ENCODE measurements at regions not wholly inside any gene's neighbourhood (a gene's known extent, or its start where the extent isn't known, plus 50 kb on each side); places are given as distances from the start of the nearest gene placed in this dataset.

GRCh38 chr10:123479640-123480039, 186.5 kb upstream of the GPR26 start:
- no peak for DNase-seq (ENCODE audit: low read depth in 4 of 4, low spot score in 2 of 4)

GRCh38 chr10:123480344-123480743, 185.8 kb upstream of the GPR26 start:
- no peak for DNase-seq (ENCODE audit: low read depth in 4 of 4, low spot score in 2 of 4)

- DNase-seq (ENCODE audit: low read depth in 4 of 4, low spot score in 2 of 4), result no peak
Measured at GRCh38 chr10:123480845-123481244, 185.3 kb upstream of the GPR26 start.

DNA sequence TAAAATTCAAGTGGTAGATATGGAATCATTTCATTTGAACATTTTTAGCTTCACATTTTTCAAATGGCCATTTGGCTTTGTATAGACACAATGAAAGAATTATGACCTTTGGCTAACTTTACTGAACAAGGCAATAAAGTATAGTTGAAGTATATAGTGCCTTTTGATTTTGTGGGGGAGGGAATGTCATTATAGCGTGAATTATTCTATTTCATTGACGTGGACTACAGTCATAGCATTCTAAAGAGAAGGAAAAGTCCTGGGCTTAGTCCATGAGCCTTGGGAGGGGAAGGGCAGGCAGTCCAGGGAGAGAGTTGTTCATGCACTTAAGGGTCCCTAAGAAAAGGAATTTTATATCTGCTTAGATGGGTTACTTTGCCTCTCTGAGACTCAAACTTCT, 181.4 kb upstream of the GPR26 start:
- no peak for DNase-seq (ENCODE audit: low read depth in 4 of 4, low spot score in 2 of 4)

- DNase-seq (ENCODE audit: low read depth in 4 of 4, low spot score in 2 of 4), result no peak
Measured at GRCh38 chr10:123485341-123485960, 180.7 kb upstream of the GPR26 start.

DNA sequence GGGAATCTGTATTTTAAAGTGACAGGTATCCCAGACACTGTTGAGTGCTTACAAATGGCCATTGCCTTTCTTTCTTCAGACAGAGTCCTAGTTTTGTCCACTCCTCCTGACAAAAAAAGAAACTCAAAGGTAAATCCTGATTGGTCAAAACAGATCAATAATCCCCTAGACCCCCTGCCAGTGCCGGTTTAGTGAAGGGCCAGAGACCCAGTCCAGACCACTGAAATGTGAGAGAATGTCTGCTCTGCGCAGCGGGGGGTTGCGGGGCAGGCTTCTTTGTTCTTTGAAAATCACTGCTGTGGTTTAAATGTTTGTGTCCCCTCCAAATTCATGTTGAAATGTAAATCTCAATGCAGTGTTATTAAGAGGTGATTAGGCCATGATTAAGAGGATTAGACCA, 177.7 kb upstream of the GPR26 start:
- DNase-seq (ENCODE audit: low read depth in 4 of 4, low spot score in 2 of 4), result no peak

- DNase-seq (ENCODE audit: low read depth in 4 of 4, low spot score in 2 of 4), result no peak
Measured at GRCh38 chr10:123491364-123491763, 174.8 kb upstream of the GPR26 start.

- no peak for DNase-seq (ENCODE audit: low read depth in 4 of 4, low spot score in 2 of 4)
Measured at GRCh38 chr10:123492016-123492415, 174.1 kb upstream of the GPR26 start.

DNA sequence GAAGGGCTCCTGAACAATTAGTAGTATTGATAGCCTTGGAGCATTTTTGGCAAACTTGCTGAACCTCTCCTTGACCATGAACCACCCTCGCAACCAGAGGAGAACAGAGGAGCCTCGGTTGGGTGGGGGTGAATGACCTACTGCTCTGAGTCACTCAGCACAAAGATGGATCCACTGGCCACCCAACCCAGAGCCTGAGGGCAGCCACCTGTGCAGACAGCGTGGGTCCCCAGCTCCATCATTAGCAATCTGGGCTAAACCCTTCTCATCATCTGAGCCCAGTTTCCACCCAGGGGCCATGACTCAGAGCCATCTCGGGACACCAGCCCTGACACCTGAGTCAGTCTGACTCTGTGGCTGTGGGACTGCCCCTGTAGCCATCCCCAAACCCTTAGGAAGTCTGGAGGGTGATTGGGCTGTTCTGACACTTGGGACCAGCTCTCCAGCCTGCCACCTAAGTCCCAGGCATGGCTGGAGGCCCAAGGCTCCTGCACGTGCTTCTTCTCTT, 171.8 kb upstream of the GPR26 start:
- no peak for DNase-seq (ENCODE audit: low read depth in 4 of 4, low spot score in 2 of 4)

DNA sequence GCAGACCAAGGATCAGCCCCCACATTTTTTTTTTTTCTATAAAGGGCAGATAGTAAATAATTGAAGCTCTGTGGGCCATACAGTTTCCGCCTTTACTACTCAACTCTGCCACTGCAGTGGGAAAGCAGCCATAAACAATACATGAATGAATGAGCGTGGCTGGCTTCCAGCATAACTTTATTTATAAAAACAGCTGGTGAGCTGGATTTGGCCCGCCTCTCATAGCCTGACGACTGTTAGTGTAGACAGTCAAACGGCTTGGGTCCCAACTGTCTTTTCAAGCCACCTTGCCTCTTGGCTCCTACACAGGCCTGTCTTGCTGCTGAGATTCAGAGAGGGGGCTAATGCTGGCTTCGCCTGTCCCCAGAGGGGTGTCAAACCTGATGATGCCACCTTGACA, 169.8 kb upstream of the GPR26 start:
- DNase-seq (ENCODE audit: low read depth in 4 of 4, low spot score in 2 of 4), result no peak

GRCh38 chr10:123496996-123497660, 169.0 kb upstream of the GPR26 start:
- DNase-seq (ENCODE audit: low read depth in 4 of 4, low spot score in 2 of 4), result no peak

DNA sequence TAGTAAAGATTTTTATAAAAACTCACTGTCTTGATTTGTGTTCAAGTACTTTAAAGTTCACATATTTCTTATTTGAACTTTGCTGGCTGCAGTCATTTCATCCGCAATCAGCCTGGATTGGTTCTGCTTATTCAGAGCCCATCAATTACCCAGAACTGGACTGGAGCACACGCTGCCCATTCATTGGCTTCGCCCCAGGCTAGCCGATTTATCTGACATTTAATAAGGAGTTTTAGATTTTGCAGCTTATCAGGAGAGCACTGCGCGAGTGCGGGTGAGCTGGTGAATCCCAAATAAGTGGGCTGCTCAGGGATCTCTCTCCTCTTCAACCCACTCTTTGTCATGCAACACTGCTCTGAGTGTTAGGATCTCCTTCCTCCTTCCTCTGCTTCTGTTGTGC, 166.0 kb upstream of the GPR26 start:
- no peak for DNase-seq (ENCODE audit: low read depth in 4 of 4, low spot score in 2 of 4)

GRCh38 chr10:123501148-123501547, 165.0 kb upstream of the GPR26 start:
- DNase-seq (ENCODE audit: low read depth in 4 of 4, low spot score in 2 of 4), result no peak

- no peak for DNase-seq (ENCODE audit: low read depth in 4 of 4, low spot score in 2 of 4)
Measured at GRCh38 chr10:123502983-123503382, 163.2 kb upstream of the GPR26 start.

- DNase-seq (ENCODE audit: low read depth in 4 of 4, low spot score in 2 of 4), result no peak
Measured at GRCh38 chr10:123506455-123506854, 159.7 kb upstream of the GPR26 start.

- no peak for DNase-seq (ENCODE audit: low read depth in 4 of 4, low spot score in 2 of 4)
Measured at GRCh38 chr10:123507298-123507697, 158.9 kb upstream of the GPR26 start.

DNA sequence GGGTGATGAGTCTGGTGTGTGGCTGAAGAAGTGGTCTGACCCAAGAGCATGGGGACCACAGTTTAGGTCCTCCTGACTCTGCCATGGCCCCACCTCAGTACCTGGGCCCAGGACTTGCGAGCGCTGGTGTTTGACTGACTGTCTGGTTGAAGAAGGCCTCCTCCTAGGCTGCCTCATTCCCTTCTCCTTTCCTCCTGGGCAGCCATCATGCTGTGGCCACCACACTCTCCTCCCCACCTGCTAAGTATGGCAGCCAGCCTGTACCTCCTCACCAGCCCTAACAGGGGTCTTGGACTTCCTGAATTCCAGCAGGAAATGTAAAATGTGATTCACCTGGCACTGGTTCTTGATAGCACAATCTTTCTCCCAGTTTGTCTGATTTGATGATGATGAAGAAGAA, 156.8 kb upstream of the GPR26 start:
- DNase-seq (ENCODE audit: low read depth in 4 of 4, low spot score in 2 of 4), result no peak

DNA sequence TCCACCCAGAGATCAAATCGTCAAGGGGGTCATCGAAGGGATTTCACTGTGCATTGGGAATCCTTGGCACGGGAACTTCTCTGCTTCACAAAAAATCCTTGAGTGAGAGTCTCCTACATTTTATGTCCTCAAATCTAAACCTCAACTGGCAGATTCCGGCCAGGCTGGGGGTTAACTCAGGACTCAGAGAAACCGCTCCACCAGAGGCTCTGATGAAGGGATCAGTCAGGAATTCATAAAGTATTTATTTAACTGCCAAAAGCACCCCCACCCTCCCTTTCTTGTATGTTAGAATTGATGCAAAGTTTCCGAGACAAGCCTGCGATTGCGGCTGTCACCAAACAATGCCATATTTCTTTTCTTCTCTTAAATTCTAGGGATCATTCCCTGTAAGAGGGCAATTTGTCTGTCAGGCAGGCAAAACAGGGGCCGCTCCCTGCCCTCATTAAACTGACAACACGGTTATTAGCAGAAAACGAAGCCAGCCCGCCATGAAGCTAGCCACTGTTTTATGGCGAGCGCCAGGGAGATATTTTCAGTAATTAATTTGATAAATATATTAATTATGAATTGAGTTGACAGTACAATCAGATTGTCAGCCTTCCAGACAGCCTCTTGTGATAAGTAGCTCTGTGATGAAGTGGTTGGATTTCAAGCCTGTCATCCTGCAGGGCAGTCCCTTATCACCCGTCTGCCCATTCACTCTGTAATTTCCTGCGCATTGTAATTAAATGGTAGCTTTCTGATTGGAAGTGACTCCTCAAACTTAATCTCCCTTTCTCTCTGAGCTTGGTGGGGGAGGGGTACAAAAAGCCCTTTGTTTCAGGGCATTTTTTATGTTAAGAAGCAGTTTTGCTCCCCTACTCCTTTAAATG, 153.0 kb upstream of the GPR26 start:
- no peak for DNase-seq (ENCODE audit: low read depth in 4 of 4, low spot score in 2 of 4)

GRCh38 chr10:123513870-123514269, 152.3 kb upstream of the GPR26 start:
- no peak for DNase-seq (ENCODE audit: low read depth in 4 of 4, low spot score in 2 of 4)

GRCh38 chr10:123514996-123515395, 151.2 kb upstream of the GPR26 start:
- DNase-seq (ENCODE audit: low read depth in 4 of 4, low spot score in 2 of 4), result no peak

DNA sequence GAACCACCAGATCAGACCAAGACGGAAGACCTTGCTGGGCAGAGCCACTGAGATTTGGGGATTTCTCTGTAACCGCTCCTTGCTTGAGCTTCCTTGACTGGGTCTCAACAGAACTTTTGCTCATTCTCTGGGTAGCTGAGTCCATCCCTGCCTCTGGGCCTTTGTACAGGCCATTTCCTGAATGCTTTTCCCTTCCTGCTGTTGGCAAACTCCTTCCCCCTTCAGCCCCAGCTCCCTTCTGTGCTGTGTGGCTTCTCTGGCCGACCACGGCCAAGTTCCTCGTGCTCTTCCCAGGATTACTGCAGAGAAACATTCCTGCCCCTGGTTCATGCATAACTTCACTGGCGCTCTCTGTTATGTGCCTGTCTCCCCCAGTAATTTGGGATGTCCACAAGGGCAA, 150.5 kb upstream of the GPR26 start:
- no peak for DNase-seq (ENCODE audit: low read depth in 4 of 4, low spot score in 2 of 4)

GRCh38 chr10:123516291-123516690, 149.9 kb upstream of the GPR26 start:
- no peak for DNase-seq (ENCODE audit: low read depth in 4 of 4, low spot score in 2 of 4)
